IgD-negative memory B cell (primary cell): ENCODE measurements at regions not wholly inside any gene's neighbourhood (a gene's known extent, or its start where the extent isn't known, plus 50 kb on each side); places are given as distances from the start of the nearest gene placed in this dataset.
"Not testable (repeated sequence)": the region's sequence is repeated elsewhere in the genome, so short reads cannot be mapped to it uniquely, and the experiment has no call there.

ENCODE experiments used
- H3K27ac Mint-ChIP-seq, 3 donors: one replicate each; pipeline ENCODE4 v1.8.0; 2020 to 2022; ENCODE audit warnings: mild to moderate bottlenecking in 3 of 3, mixed read lengths in 3 of 3, moderate library complexity in 1 of 3
- H3K27me3 Mint-ChIP-seq: one replicate; pipeline ENCODE4 v1.8.0; 2021; ENCODE audit warnings: mixed read lengths
- H3K36me3 Mint-ChIP-seq: one replicate; pipeline ENCODE4 v1.8.0; 2020; ENCODE audit warnings: mild to moderate bottlenecking, mixed read lengths
- H3K4me1 Mint-ChIP-seq, 3 donors: one replicate each; pipeline ENCODE4 v1.8.0; 2020 to 2022; ENCODE audit warnings: mixed read lengths in 3 of 3, mild to moderate bottlenecking in 1 of 3
- H3K4me3 Mint-ChIP-seq, 4 donors: one replicate each; pipeline ENCODE4 v1.8.0; 2020 to 2022; ENCODE audit warnings: mild to moderate bottlenecking in 4 of 4, mixed read lengths in 4 of 4, moderate library complexity in 3 of 4
- H3K9me3 Mint-ChIP-seq, 3 donors: one replicate each; pipeline ENCODE4 v1.8.0; 2020 to 2021; ENCODE audit warnings: mixed read lengths in 3 of 3, mild to moderate bottlenecking in 1 of 3

DNA sequence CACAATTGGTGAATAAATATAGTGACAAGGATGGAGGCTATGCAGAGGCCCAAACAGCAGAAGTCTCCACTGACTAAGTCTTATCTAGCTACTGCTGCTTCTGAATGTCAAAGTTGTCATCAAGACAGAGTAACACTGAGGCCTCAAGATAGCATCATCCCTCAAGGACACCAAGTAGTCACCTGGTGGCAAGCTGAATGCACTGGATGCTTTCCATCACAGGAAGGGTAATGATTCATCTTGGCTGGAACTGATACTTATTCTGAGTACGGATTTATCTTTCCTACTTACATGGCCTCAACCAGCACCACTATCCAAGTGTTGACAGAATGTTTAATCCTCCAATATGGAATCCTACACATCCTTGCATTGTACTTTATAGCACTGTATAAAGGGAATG, 2997.8 kb upstream of the TEKT4 start:
- not testable (repeated sequence) for H3K36me3 Mint-ChIP-seq, H3K27me3 Mint-ChIP-seq, H3K4me1 Mint-ChIP-seq, H3K4me3 Mint-ChIP-seq, H3K27ac Mint-ChIP-seq
- peaks cover 2 to 11% (median 2%) of the 10 kb centered on the region in 3 donors for H3K9me3 Mint-ChIP-seq

DNA sequence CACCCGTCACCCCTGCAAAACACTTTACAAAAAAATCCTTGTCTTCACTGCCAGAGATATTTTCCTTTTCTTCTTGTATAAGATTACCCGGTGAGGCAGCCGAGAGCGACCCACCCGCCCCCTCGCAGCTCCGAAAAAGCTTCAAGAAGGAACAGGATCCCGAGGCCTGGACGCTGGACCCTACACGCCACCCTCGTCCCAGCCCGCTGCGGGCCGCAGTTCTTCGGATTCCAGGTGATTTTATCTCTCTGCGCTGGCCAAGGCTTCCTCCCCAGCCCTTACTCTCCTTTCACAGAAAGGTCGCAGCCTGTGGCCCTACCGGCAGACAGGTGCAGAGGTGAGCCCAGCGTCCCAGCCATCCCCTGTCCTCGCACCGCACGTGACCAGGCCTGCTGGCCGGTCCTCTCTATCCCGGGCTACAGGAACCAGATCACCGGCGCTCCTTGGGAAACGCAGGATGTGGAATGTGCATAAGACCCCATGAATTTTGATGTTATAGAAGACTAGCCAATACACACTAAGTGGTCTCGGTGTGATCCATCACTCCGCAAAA, 2993.5 kb upstream of the TEKT4 start:
- H3K27ac Mint-ChIP-seq, H3K36me3 Mint-ChIP-seq, H3K27me3 Mint-ChIP-seq, H3K4me3 Mint-ChIP-seq, H3K4me1 Mint-ChIP-seq: not testable (repeated sequence)
- H3K9me3 Mint-ChIP-seq: peaks cover 2 to 11% (median 2%) of the 10 kb centered on the region in 3 donors

DNA sequence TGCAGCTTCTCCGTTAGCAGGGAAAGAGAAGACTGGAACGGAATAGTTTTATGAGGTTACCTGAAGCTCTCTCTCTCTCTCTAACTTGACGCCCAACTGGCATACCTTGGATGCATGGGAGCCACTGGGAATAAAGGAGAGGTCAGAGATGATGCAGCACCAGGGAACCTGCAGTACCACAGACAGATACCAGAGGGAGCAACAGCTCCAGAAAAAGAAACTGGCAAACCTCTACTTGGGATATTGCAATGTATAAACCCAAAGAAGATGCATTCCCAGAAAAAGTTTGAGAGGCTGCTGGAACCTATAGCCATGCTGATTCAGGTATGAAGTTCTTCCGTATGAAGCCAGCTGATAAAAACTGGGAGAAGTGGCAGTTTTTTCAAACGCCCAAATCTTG, 2976.1 kb upstream of the TEKT4 start:
- not testable (repeated sequence) for H3K4me1 Mint-ChIP-seq, H3K27me3 Mint-ChIP-seq, H3K27ac Mint-ChIP-seq, H3K36me3 Mint-ChIP-seq, H3K9me3 Mint-ChIP-seq, H3K4me3 Mint-ChIP-seq

DNA sequence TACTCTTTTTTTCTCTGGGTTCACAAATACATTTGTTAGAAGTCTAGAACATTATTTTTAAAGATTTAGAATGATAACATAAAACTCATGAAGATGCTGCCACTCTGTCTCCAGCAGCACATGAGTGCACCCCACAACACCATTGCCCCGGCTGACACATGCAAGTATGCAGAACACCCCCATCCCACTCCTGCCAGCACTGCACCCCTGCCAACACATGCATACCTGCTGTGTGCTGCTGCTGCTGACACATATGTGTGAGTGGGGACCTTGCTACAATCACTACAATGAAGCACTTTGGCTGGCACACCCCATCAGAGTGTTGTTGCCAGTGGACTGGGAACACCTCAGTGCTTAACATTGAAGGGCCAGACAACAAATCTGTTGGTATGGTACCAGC, 2953.6 kb upstream of the TEKT4 start:
- H3K4me1 Mint-ChIP-seq, H3K36me3 Mint-ChIP-seq, H3K9me3 Mint-ChIP-seq, H3K27ac Mint-ChIP-seq, H3K27me3 Mint-ChIP-seq, H3K4me3 Mint-ChIP-seq: not testable (repeated sequence)
